Sciatic nerve (tissue), 2 donors: ENCODE measurements at regions not wholly inside any gene's neighbourhood (a gene's known extent, or its start where the extent isn't known, plus 50 kb on each side); places are given as distances from the start of the nearest gene placed in this dataset.
"Not testable (repeated sequence)": the region's sequence is repeated elsewhere in the genome, so short reads cannot be mapped to it uniquely, and the experiment has no call there.

Experiments
- ATAC-seq: fragments of 200-7000 bp; cut with Tn5 transposase; one replicate; pipeline ENCODE4 v1.9.1; 2020; ENCODE audit warnings: mild to moderate bottlenecking, moderate library complexity
- DNase-seq: peaks from one replicate; pipeline ENCODE4 v3.0.0-alpha.2; 2020; ENCODE audit warnings: low spot score
- intact Hi-C: fragments of 100-400 bp; cut with DNase I; formaldehyde crosslinking; loops from one replicate; pipeline ENCODE4 v1.14.2; 2022
- donor health status: DM: no; HTN: no; CAD: no.
- donor health status: DM: no; HTN: no; CAD: no.

- DNase-seq, result no peak
- intact Hi-C loops, result no loop called here
- ATAC-seq, result no peak
These were observed 170.7 kb downstream of the PSMG1 start for GRCh38 chr21:39012326-39013230.

GRCh38 chr21:39011911-39012310, 171.3 kb downstream of the PSMG1 start:
- no peak for ATAC-seq
- intact Hi-C loops, result no loop called here
- DNase-seq, result no peak

GRCh38 chr21:39010629-39011404, 172.4 kb downstream of the PSMG1 start:
- ATAC-seq (no peak), DNase-seq (no peak)
- intact Hi-C loops, result no loop called here

- DNase-seq, result no peak
- intact Hi-C loops, result no loop called here
- ATAC-seq, result no peak
These were observed 173.5 kb downstream of the PSMG1 start for GRCh38 chr21:39009587-39010225.

GRCh38 chr21:39007985-39008384, 175.3 kb downstream of the PSMG1 start:
- intact Hi-C loops, result no loop called here
- DNase-seq, result no peak
- ATAC-seq, result no peak

GRCh38 chr21:39007532-39007931, 175.7 kb downstream of the PSMG1 start:
- DNase-seq, result no peak
- no peak for ATAC-seq
- intact Hi-C loops, result no loop called here

GRCh38 chr21:39006571-39007311, 176.5 kb downstream of the PSMG1 start:
- intact Hi-C loops, result no loop called here
- DNase-seq (no peak), ATAC-seq (peak; percentile 73)

- DNase-seq (no peak), ATAC-seq (no peak)
- intact Hi-C loops, result no loop called here
These were observed 177.8 kb downstream of the PSMG1 start for GRCh38 chr21:39005502-39005787.

GRCh38 chr21:39004634-39005501, 178.4 kb downstream of the PSMG1 start:
- no peak for DNase-seq
- intact Hi-C loops, result no loop called here
- peak; percentile 66 for ATAC-seq

- no peak for DNase-seq
- intact Hi-C loops, result no loop called here
- ATAC-seq, result peak; percentile 60
These were observed 179.1 kb downstream of the PSMG1 start for GRCh38 chr21:39003982-39004633.

GRCh38 chr21:39001341-39001740, 181.9 kb downstream of the PSMG1 start:
- DNase-seq (no peak), ATAC-seq (no peak)
- intact Hi-C loops, result no loop called here

GRCh38 chr21:39000496-39000895, 182.8 kb downstream of the PSMG1 start:
- no peak for ATAC-seq
- intact Hi-C loops, result no loop called here
- no peak for DNase-seq

- DNase-seq (no peak), ATAC-seq (no peak)
- intact Hi-C loops, result no loop called here
These were observed 184.1 kb downstream of the PSMG1 start for GRCh38 chr21:38999161-38999560.

- DNase-seq, intact Hi-C loops, ATAC-seq: not testable (repeated sequence)
These were observed 185.0 kb downstream of the PSMG1 start for GRCh38 chr21:38998281-38998680.

GRCh38 chr21:38997843-38998175, 185.4 kb downstream of the PSMG1 start:
- intact Hi-C loops, ATAC-seq: not testable (repeated sequence)

GRCh38 chr21:38997051-38997842, 186.0 kb downstream of the PSMG1 start:
- no peak for ATAC-seq
- no peak for DNase-seq
- intact Hi-C loops, result no loop called here

More at GRCh38 chr21:38997843-38998175, 185.4 kb downstream of the PSMG1 start:
- DNase-seq, result not testable (repeated sequence)

GRCh38 chr21:38996355-38996754, 186.9 kb downstream of the PSMG1 start:
- ATAC-seq, result no peak
- intact Hi-C loops, result no loop called here
- no peak for DNase-seq
